Astrocyte of the cerebellum (primary cell): ENCODE measurements at regions not wholly inside any gene's neighbourhood (a gene's known extent, or its start where the extent isn't known, plus 50 kb on each side); places are given as distances from the start of the nearest gene placed in this dataset.

Source experiments
- DNase-seq: peaks from one replicate; pipeline ENCODE4 v3.0.0-alpha.2; 2011; ENCODE audit warnings: low read depth
- H3K4me3 ChIP-seq: 2 replicates; pipeline ENCODE4 v1.5.1; 2011; ENCODE audit warnings: mild to moderate bottlenecking, low read depth, low read length, moderate library complexity
- in situ Hi-C: cut with HindIII; loops from 2 replicates; pipeline ENCODE4 v1.10.0; 2017; ENCODE audit warnings: low sequenced_read_pairs
- TF ChIP-seq, protein P1 (sequence below): IDR thresholded peaks from 2 replicates; pipeline ENCODE4 v1.5.1; 2012; ENCODE audit warnings: low read length, low read depth, moderate library complexity, mild to moderate bottlenecking; ENCODE audit errors: missing control alignments

DNA sequence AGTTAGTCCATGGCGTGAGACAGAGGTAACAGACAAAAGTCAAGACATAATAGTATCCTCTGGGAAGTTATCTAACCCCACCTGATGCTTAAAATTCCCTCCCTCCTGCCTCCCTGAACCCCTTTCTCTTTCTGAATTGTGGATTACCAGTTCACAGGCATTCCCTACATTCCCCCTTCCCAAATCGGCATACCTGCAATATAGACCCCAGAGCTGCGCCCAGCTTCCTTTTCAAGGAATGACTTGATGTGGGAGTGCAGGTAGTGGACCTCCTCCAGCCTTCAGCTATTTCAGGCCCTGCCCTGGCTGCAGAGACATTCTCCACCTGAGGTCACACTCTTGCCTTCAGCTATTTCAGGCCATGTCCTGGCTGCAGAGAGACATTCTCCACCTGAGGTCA lies 111.1 kb upstream of the KLF7 start:
- TF ChIP-seq, protein P1, sequence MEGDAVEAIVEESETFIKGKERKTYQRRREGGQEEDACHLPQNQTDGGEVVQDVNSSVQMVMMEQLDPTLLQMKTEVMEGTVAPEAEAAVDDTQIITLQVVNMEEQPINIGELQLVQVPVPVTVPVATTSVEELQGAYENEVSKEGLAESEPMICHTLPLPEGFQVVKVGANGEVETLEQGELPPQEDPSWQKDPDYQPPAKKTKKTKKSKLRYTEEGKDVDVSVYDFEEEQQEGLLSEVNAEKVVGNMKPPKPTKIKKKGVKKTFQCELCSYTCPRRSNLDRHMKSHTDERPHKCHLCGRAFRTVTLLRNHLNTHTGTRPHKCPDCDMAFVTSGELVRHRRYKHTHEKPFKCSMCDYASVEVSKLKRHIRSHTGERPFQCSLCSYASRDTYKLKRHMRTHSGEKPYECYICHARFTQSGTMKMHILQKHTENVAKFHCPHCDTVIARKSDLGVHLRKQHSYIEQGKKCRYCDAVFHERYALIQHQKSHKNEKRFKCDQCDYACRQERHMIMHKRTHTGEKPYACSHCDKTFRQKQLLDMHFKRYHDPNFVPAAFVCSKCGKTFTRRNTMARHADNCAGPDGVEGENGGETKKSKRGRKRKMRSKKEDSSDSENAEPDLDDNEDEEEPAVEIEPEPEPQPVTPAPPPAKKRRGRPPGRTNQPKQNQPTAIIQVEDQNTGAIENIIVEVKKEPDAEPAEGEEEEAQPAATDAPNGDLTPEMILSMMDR: no peak
- H3K4me3 ChIP-seq: no peak overlapping the region
- in situ Hi-C loops: no loop called here
- DNase-seq: no peak

- no peak overlapping the region for H3K4me3 ChIP-seq
- TF ChIP-seq, protein P1: no peak
- in situ Hi-C loops: no loop called here
- DNase-seq: no peak
Measured at GRCh38 chr2:207279520-207279919, 113.8 kb upstream of the KLF7 start.

- H3K4me3 ChIP-seq: no peak overlapping the region
- in situ Hi-C loops: no loop called here
- TF ChIP-seq, protein P1: no peak
- DNase-seq: no peak
Measured at GRCh38 chr2:207281436-207281835, 115.7 kb upstream of the KLF7 start.

- in situ Hi-C loops: no loop called here
- TF ChIP-seq, protein P1: no peak
- no peak for DNase-seq
- no peak overlapping the region for H3K4me3 ChIP-seq
Measured at GRCh38 chr2:207282916-207283315, 117.2 kb upstream of the KLF7 start.

GRCh38 chr2:207283356-207283755 lies 117.6 kb upstream of the KLF7 start:
- TF ChIP-seq, protein P1: no peak
- DNase-seq: no peak
- in situ Hi-C loops: no loop called here
- H3K4me3 ChIP-seq: no peak overlapping the region

- DNase-seq: no peak
- TF ChIP-seq, protein P1: no peak
- in situ Hi-C loops: no loop called here
- H3K4me3 ChIP-seq: no peak overlapping the region
Measured at GRCh38 chr2:207284556-207285472, 119.1 kb upstream of the KLF7 start.
